Lung (tissue), 11 donors: ENCODE measurements at regions not wholly inside any gene's neighbourhood (a gene's known extent, or its start where the extent isn't known, plus 50 kb on each side); places are given as distances from the start of the nearest gene placed in this dataset.

Experiments used
- ATAC-seq: fragments of 200-7000 bp; cut with Tn5 transposase; one replicate; pipeline ENCODE4 v1.9.1; 2020; ENCODE audit warnings: moderate number of reproducible peaks; ENCODE audit not compliant: insufficient read depth, low FRiP score
- DNase-seq, 3 donors: peaks; one replicate each; pipeline ENCODE4 v3.0.0-alpha.2; 2013 to 2017
- H3K27ac ChIP-seq, 2 donors: one replicate each; pipeline ENCODE4 v1.5.1; 2013; ENCODE audit warnings: mild to moderate bottlenecking in 2 of 2, moderate library complexity in 2 of 2, control low read depth in 1 of 2, inconsistent platforms in 1 of 2, low read depth in 1 of 2, low read length in 1 of 2
- H3K27me3 ChIP-seq, 3 donors: one replicate each; pipeline ENCODE4 v1.5.1; 2013; ENCODE audit warnings: low read length in 2 of 3; ENCODE audit not compliant: control insufficient read depth in 3 of 3, insufficient read depth in 3 of 3
- H3K36me3 ChIP-seq, 4 donors: one replicate each; pipeline ENCODE4 v1.5.1; 2013; ENCODE audit warnings: low read length in 4 of 4, mild to moderate bottlenecking in 1 of 4, moderate library complexity in 1 of 4; ENCODE audit not compliant: control insufficient read depth in 4 of 4, insufficient read depth in 4 of 4
- H3K4me1 ChIP-seq, 5 donors: one replicate each; pipeline ENCODE4 v1.5.1; 2013; ENCODE audit warnings: low read length in 5 of 5, mild to moderate bottlenecking in 2 of 5, moderate library complexity in 1 of 5; ENCODE audit not compliant: control insufficient read depth in 5 of 5, insufficient read depth in 5 of 5
- H3K4me3 ChIP-seq: one replicate; pipeline ENCODE4 v1.5.1; 2013; ENCODE audit warnings: mild to moderate bottlenecking, control low read depth, moderate library complexity
- H3K9ac ChIP-seq, 2 donors: one replicate each; pipeline ENCODE4 v1.5.1; 2013; ENCODE audit warnings: low read length in 2 of 2, control low read depth in 1 of 2; ENCODE audit not compliant: insufficient read depth in 1 of 2
- H3K9me3 ChIP-seq, 4 donors: one replicate each; pipeline ENCODE4 v1.5.1; 2013; ENCODE audit warnings: low read length in 3 of 4, mild to moderate bottlenecking in 1 of 4, moderate library complexity in 1 of 4; ENCODE audit not compliant: control insufficient read depth in 4 of 4, insufficient read depth in 3 of 4
- CTCF ChIP-seq: IDR thresholded peaks from 2 replicates; pipeline ENCODE4 v1.5.1; 2012; ENCODE audit warnings: mild to moderate bottlenecking; ENCODE audit errors: control extremely low read depth, extremely low read depth
- WGBS, 2 donors: extraction: QIAGEN DNeasy Blood & Tissue Kit; methylation state at CpG; one replicate each; pipeline ENCODE4 v1.1.7; 2013; 5-methylcytosine and 5-hydroxymethylcytosine counted together
- donor health status: control.
- donor health status: control.
- donor health status: Bipolar disorder and iron deficiency.
- donor health status: healthy.
- donor health status: DM: yes; HTN: yes; CAD: no.

GRCh38 chr4:111930659-111931058 is 214.6 kb upstream of the FAM241A start:
- H3K9ac ChIP-seq, result no peak overlapping the region
- no peak overlapping the region for H3K4me3 ChIP-seq
- H3K9me3 ChIP-seq, result no peaks in the 10 kb centered on the region
- DNase-seq (peak in 1 of 3 donors; percentile 6), ATAC-seq (no peak)
- H3K4me1 ChIP-seq, result no peaks in the 10 kb centered on the region
- no peak overlapping the region for H3K27ac ChIP-seq
- WGBS, 2 donors, result 35 to 47% methylated on average over 2 of the region's 2 CpGs
- H3K36me3 ChIP-seq, result no peaks in the 10 kb centered on the region
- H3K27me3 ChIP-seq, result no peaks in the 10 kb centered on the region
- TF ChIP-seq CTCF, result no peak

- WGBS, 2 donors, result 53 to 56% methylated on average over 2 of the region's 2 CpGs
Observed at GRCh38 chr4:111933703-111934102, 211.6 kb upstream of the FAM241A start.

GRCh38 chr4:111934314-111934713 is 210.9 kb upstream of the FAM241A start:
- no peak for DNase-seq
- no peaks in the 10 kb centered on the region for H3K4me1 ChIP-seq
- H3K9ac ChIP-seq, result no peak overlapping the region
- no peak for TF ChIP-seq CTCF
- peaks cover 0 to 2% (median 0%) of the 10 kb centered on the region in 3 donors for H3K27me3 ChIP-seq
- H3K36me3 ChIP-seq, result no peaks in the 10 kb centered on the region
- H3K9me3 ChIP-seq, result no peaks in the 10 kb centered on the region
- ATAC-seq, result no peak
- H3K4me3 ChIP-seq, result no peak overlapping the region
- H3K27ac ChIP-seq, result no peak overlapping the region

More at GRCh38 chr4:111933703-111934102, 211.6 kb upstream of the FAM241A start:
- H3K4me3 ChIP-seq, result no peak overlapping the region
- no peaks in the 10 kb centered on the region for H3K36me3 ChIP-seq
- no peak for ATAC-seq
- no peaks in the 10 kb centered on the region for H3K4me1 ChIP-seq
- H3K9me3 ChIP-seq, result no peaks in the 10 kb centered on the region
- TF ChIP-seq CTCF, result no peak
- H3K9ac ChIP-seq, result no peak overlapping the region
- DNase-seq, result no peak
- H3K27ac ChIP-seq, result no peak overlapping the region
- peaks cover 0 to 2% (median 0%) of the 10 kb centered on the region in 3 donors for H3K27me3 ChIP-seq

- Histone ChIP-seq H3K9me3 (no peaks in the 10 kb centered on the region), H3K36me3 (no peaks in the 10 kb centered on the region), H3K27ac (no peak overlapping the region), H3K9ac (no peak overlapping the region), H3K4me1 (no peaks in the 10 kb centered on the region), H3K4me3 (no peak overlapping the region), H3K27me3 (peaks cover 0 to 2% (median 0%) of the 10 kb centered on the region in 3 donors)
- no peak for ATAC-seq
- peak in 2 of 3 donors; percentile 28 to 45 for DNase-seq
- TF ChIP-seq CTCF, result no peak
Observed at GRCh38 chr4:111937368-111937767, 207.9 kb upstream of the FAM241A start.
